DOHH2 (cell line): ENCODE measurements at regions not wholly inside any gene's neighbourhood (a gene's known extent, or its start where the extent isn't known, plus 50 kb on each side); places are given as distances from the start of the nearest gene placed in this dataset.

Source experiments
- H3F3A ChIP-seq: fragments of 200-600 bp; sonication (generic), shearing (Covaris generic); 2 replicates; pipeline ENCODE4 v1.6.0; 2016; ENCODE audit warnings: antibody characterized with exemption, mild to moderate bottlenecking; ENCODE audit not compliant: control insufficient read depth, insufficient read depth
- H3K27ac ChIP-seq: fragments of 200-600 bp; sonication (generic); 2 replicates; pipeline ENCODE4 v1.5.1; 2014; ENCODE audit warnings: low read depth, mild to moderate bottlenecking, low read length, moderate library complexity
- H3K27me3 ChIP-seq: fragments of 200-600 bp; sonication (generic); 2 replicates; pipeline ENCODE4 v1.6.1; 2014; ENCODE audit warnings: mild to moderate bottlenecking, low read length, mixed read lengths; ENCODE audit not compliant: control insufficient read depth
- H3K36me3 ChIP-seq: fragments of 200-600 bp; sonication (generic); 2 replicates; pipeline ENCODE4 v1.6.1; 2014; ENCODE audit warnings: mild to moderate bottlenecking, low read length, moderate library complexity, mixed read lengths; ENCODE audit not compliant: control insufficient read depth
- H3K4me1 ChIP-seq: fragments of 200-600 bp; sonication (generic); 2 replicates; pipeline ENCODE4 v1.6.1; 2014; ENCODE audit warnings: mild to moderate bottlenecking, low read length, mixed read lengths; ENCODE audit not compliant: control insufficient read depth
- H3K4me2 ChIP-seq: fragments of 200-600 bp; sonication (generic); 2 replicates; pipeline ENCODE4 v1.6.0; 2014; ENCODE audit warnings: mild to moderate bottlenecking, low read length, moderate library complexity
- H3K4me3 ChIP-seq: fragments of 200-600 bp; sonication (generic); 2 replicates; pipeline ENCODE4 v1.5.1; 2014; ENCODE audit warnings: mild to moderate bottlenecking, low read length, mixed read lengths
- H3K79me2 ChIP-seq: fragments of 200-600 bp; sonication (generic); 2 replicates; pipeline ENCODE4 v1.6.1; 2014; ENCODE audit warnings: mild to moderate bottlenecking, low read length, mixed read lengths; ENCODE audit not compliant: control insufficient read depth
- H3K9me2 ChIP-seq: fragments of 200-600 bp; sonication (generic); replicated peaks from 2 replicates; pipeline ENCODE4 v1.6.1; 2014; ENCODE audit warnings: mild to moderate bottlenecking, low read length, mixed read lengths; ENCODE audit not compliant: control insufficient read depth
- H3K9me3 ChIP-seq: fragments of 200-600 bp; sonication (generic); 2 replicates; pipeline ENCODE4 v1.6.1; 2014; ENCODE audit warnings: antibody characterized with exemption, low read length, mixed read lengths; ENCODE audit not compliant: control insufficient read depth, insufficient read depth
- H4K20me1 ChIP-seq: fragments of 200-600 bp; sonication (generic); 2 replicates; pipeline ENCODE4 v1.6.0; 2014; ENCODE audit warnings: low read depth, mild to moderate bottlenecking, antibody characterized with exemption, low read length, moderate library complexity; ENCODE audit not compliant: control insufficient read depth, insufficient read depth
- CTCF ChIP-seq: fragments of 200-600 bp; sonication (generic); IDR thresholded peaks from one replicate; pipeline ENCODE4 v1.5.1; 2014; ENCODE audit warnings: antibody characterized with exemption, mild to moderate bottlenecking, low read depth, low read length; ENCODE audit not compliant: poor library complexity, severe bottlenecking
- EZH2phosphoT487 ChIP-seq: fragments of 200-600 bp; sonication (generic); IDR thresholded peaks from 2 replicates; pipeline ENCODE4 v1.6.1; 2017; ENCODE audit warnings: borderline replicate concordance, mild to moderate bottlenecking, antibody characterized with exemption, low read length, moderate library complexity, mixed read lengths

DNA sequence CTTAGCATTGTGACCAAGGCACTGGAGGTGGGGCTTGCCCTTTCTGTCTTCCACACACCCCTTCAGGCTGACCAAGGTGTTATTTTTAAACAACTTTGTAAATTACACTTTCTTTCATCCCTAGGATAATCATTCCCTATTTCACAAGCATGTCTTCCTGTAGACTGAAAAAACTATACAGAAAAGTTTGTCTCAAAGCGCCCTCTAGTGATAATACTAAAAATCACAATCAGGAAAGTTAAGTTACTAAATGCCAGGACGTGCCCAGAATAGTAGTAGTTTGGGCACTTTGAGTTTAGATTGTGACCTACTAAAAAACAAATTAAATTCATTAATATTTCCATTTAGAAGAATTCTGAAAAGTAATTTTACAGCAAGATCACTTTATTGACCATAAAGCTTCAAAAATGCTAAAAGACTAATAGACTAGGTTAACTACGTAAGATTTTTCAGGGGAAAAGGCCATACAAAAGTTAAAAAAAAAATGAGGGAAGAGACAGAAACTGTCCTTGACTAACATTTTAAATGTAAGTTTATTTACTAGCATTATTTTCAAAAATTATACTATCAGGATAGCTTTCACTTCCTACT lies 123.3 kb upstream of the DUSP22 start:
- no peak overlapping the region for H3K4me2 ChIP-seq
- TF ChIP-seq EZH2phosphoT487 (no peak), CTCF (peak; percentile 75)
- no peaks in the 10 kb centered on the region for H3K9me3 ChIP-seq
- 0 out of 2 replicates have a peak, but pooled peaks cover 3% of the 10 kb centered on the region for H3K27me3 ChIP-seq
- no peaks in the 10 kb centered on the region for H3K4me1 ChIP-seq
- H3K4me3 ChIP-seq: no peak overlapping the region
- no peaks in the 10 kb centered on the region for H3K79me2 ChIP-seq
- no peaks in the 10 kb centered on the region for H3F3A ChIP-seq
- H3K27ac ChIP-seq: no peak overlapping the region
- H3K36me3 ChIP-seq: no peaks in the 10 kb centered on the region
- no peaks in the 10 kb centered on the region for H3K9me2 ChIP-seq
- no peaks in the 10 kb centered on the region for H4K20me1 ChIP-seq

DNA sequence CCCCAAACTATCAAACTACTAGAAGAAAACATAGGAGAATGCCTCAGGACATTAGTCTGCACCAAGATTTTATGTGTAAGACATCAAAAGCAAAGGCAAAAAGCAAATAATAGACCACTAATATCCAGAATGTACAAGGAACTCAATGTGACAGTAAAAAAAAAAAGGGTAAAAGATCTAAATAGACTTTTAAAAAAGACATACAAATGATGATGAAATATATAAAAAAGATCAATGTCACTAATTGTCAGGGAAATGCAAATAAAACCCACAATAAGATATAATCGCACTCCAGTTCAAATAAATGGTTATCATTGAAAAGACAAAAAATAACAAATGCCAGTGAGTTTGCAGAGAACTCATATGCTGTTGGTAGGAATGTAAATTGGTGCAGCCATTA lies 118.3 kb upstream of the DUSP22 start:
- Histone ChIP-seq H3K9me2 (no peaks in the 10 kb centered on the region), H3K27me3 (no peaks in the 10 kb centered on the region)
- TF ChIP-seq EZH2phosphoT487 (no peak), CTCF (no peak)

GRCh38 chr6:175680-176079 lies 116.6 kb upstream of the DUSP22 start:
- Histone ChIP-seq H3K4me3 (no peak overlapping the region), H3K36me3 (no peaks in the 10 kb centered on the region), H3K79me2 (no peaks in the 10 kb centered on the region), H3K27ac (no peak overlapping the region), H3K4me1 (peaks cover 5% of the 10 kb centered on the region), H3K27me3 (no peaks in the 10 kb centered on the region), H3F3A (no peaks in the 10 kb centered on the region), H3K4me2 (no peak overlapping the region), H4K20me1 (no peaks in the 10 kb centered on the region), H3K9me3 (peaks cover 8% of the 10 kb centered on the region), H3K9me2 (no peaks in the 10 kb centered on the region)
- no peak for TF ChIP-seq EZH2phosphoT487
- no peak for TF ChIP-seq CTCF

More for the DNA sequence above, 118.3 kb upstream of the DUSP22 start:
- Histone ChIP-seq H3K4me3 (no peak overlapping the region), H3K27ac (no peak overlapping the region), H3K9me3 (peaks cover 6% of the 10 kb centered on the region), H3K36me3 (no peaks in the 10 kb centered on the region), H3K79me2 (no peaks in the 10 kb centered on the region), H3K4me2 (no peak overlapping the region), H3F3A (no peaks in the 10 kb centered on the region), H4K20me1 (no peaks in the 10 kb centered on the region), H3K4me1 (no peaks in the 10 kb centered on the region)
